Fibroblast of villous mesenchyme (primary cell): ENCODE measurements at regions not wholly inside any gene's neighbourhood (a gene's known extent, or its start where the extent isn't known, plus 50 kb on each side); places are given as distances from the start of the nearest gene placed in this dataset.

ENCODE experiments used
- DNase-seq: peaks from one replicate; pipeline ENCODE4 v3.0.0-alpha.2; 2010; ENCODE audit warnings: low read depth
- H3K4me3 ChIP-seq: 2 replicates; pipeline ENCODE4 v1.5.1; 2011; ENCODE audit warnings: low read depth, mild to moderate bottlenecking, low read length
- TF ChIP-seq, protein P1 (sequence below): IDR thresholded peaks from 2 replicates; pipeline ENCODE4 v1.5.1; 2012; ENCODE audit warnings: low read depth, mild to moderate bottlenecking, low read length; ENCODE audit not compliant: insufficient read depth

DNA sequence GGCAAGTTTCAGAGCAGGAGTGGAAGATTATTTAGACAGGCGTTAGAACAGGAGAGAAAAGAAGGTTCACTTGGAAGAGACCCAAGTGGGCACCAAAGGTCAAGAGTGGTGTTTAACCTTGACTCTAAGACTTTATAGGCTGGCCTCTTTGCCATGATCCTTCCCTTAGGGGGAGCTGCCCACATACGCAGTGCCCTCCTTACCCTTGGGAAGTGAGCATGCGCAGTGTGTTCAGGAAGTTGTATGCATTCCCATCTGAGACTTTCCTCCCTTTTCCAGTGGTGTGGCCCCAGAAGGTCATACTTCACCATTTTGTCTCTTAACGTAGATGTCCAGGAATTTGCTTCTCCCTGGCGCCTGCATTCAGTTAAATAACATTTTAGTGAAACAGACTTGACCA lies 95.8 kb downstream of the CXCL12 start:
- no peak for DNase-seq
- no peak overlapping the region for H3K4me3 ChIP-seq
- TF ChIP-seq, protein P1, sequence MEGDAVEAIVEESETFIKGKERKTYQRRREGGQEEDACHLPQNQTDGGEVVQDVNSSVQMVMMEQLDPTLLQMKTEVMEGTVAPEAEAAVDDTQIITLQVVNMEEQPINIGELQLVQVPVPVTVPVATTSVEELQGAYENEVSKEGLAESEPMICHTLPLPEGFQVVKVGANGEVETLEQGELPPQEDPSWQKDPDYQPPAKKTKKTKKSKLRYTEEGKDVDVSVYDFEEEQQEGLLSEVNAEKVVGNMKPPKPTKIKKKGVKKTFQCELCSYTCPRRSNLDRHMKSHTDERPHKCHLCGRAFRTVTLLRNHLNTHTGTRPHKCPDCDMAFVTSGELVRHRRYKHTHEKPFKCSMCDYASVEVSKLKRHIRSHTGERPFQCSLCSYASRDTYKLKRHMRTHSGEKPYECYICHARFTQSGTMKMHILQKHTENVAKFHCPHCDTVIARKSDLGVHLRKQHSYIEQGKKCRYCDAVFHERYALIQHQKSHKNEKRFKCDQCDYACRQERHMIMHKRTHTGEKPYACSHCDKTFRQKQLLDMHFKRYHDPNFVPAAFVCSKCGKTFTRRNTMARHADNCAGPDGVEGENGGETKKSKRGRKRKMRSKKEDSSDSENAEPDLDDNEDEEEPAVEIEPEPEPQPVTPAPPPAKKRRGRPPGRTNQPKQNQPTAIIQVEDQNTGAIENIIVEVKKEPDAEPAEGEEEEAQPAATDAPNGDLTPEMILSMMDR = no peak

DNA sequence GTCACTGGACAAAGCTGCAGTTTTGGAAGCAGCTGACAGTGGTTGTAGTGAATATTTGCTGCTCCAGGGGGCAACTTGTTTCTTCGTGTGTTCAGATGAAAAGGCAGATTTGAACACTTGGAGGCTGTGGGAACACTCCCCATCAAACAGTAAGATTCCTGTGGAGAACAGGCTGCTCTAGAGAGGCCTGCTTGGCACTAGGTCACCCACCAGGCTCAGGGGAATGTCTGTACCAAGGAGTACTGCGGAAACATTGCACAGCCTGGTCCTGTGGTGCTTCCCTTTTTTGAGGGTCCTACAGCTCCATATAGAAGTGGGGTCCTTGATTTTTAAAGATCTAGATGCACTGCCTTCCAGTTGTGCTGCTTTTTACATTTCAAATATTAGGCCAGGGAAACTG lies 97.5 kb downstream of the CXCL12 start:
- H3K4me3 ChIP-seq = no peak overlapping the region
- DNase-seq = no peak
- TF ChIP-seq, protein P1 = no peak

DNA sequence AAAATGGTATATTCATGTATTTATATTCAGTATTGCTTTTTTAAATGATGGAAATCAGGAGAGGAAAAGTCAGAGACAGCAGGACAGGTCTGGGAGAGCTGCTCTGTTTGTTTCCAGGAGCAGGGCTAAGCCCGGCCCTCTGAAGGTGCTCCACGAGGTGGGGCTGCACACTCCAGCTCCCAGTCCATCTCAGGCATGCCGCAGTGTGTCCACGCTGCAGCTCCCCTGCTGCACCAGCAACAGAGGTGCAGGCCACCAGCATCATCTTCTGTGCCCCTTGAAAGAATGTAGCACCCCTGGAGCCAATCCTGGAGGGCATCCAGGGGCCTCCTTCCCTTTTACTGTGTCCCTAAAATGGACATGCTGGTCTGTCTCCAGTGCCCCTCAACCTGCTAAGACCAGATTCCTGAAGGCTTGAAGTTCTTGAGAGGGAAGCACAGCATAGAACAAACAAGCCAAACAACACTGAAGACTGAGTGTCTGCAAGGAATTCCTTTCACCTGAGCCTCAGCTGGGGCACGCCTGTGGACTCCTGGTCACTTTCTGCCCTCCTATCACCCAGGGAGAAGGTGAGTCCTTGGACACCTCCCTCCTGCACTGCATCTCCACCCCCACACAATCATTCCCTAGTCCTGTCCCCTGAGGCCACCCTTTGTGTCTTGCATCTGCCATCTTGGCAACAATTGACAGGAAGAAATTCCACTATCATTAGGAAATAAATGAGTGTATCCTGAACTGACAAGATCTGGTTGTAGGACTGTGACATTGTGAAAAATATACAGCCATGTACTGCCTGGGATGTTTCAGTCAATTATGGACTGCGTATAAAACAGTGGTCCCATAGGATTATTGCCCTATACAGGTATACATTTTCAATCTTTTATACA lies 100.5 kb downstream of the CXCL12 start:
- DNase-seq = no peak
- TF ChIP-seq, protein P1 = no peak
- no peak overlapping the region for H3K4me3 ChIP-seq

DNA sequence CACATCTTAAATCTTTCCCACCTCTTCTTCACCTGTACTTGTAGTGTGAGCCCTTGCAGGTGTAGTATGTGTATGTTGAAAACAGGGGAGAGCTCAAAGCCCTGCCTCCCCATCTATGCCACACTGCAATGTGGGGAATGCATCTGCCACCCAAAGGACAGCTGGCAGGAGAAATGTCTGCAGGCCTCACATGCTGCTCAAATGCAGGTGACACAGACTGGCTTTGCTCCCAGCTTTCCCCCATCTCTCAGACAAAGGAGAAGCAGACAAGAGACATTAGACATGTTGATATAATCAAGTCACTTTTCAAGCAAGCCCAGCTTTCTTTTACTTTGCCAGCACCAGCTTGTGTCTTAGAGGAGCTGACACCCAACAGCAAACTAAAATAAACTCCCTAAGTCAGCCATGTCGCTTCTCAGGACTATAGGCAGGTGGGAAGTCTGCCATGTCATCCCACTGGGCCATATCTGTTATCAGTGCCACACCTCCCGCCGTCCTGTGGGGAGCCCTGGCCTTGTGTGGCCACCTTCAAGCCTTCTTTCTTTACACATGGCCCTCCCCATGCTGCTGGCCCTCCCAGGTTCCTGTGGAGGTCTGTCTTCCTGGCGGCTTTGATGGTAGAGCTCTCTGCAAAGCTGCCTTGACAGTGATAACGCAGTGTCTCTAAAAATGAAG lies 102.1 kb downstream of the CXCL12 start:
- H3K4me3 ChIP-seq = no peak overlapping the region
- TF ChIP-seq, protein P1 = no peak
- no peak for DNase-seq

DNA sequence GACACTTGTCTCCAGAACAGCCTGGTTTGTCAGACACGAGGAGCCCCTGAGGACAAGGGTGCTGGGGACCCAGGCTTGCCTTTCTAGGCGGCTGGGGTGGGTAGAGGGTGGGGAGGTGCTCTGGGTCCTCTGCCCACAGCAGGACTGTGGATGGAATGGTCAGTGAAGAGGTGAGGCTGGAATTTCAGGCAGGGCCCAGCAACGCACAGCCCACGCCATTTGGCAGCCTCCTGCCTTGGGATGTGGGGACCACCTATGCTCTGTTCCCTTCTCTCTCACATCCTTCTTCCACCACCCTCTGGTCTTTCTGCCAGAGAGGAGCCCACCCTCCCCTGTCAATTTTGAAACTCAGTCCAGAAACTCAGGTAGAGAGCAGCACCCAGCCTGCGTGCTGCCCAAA lies 103.2 kb downstream of the CXCL12 start:
- H3K4me3 ChIP-seq = no peak overlapping the region
- no peak for DNase-seq
- TF ChIP-seq, protein P1 = no peak

DNA sequence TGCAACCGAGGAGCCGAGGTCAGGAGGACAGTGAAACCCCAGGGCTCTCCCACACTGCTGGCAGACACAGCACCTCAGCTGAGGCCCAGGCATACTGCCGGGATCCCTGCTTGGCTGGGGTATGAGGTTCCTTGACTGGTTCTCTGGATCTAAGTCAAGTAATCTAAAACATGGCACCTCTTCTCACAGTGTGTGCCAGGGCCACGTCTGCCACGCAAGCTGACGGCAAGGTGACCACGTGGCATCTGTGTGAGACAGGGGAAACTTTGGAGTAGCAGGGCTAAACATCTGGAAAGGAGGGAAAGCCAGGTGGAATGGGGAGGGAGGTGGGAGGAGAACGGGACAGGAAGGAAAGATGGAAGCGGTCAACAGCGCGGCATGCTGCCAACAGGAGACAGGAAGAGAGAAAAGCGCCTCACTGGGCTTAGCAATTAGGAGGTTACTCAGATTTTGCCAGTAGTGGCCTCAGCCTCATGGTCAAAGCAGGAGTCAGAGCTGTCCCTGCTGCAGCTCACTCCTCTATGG lies 103.7 kb downstream of the CXCL12 start:
- H3K4me3 ChIP-seq = no peak overlapping the region
- no peak for DNase-seq
- TF ChIP-seq, protein P1 = no peak
